A673 (cell line): ENCODE measurements at regions not wholly inside any gene's neighbourhood (a gene's known extent, or its start where the extent isn't known, plus 50 kb on each side); places are given as distances from the start of the nearest gene placed in this dataset.

Experiments
- EZH2 ChIP-seq: fragments of 200-600 bp; sonication (generic); IDR thresholded peaks from 2 replicates; pipeline ENCODE4 v1.6.1; 2017; ENCODE audit warnings: borderline replicate concordance, low read depth, mild to moderate bottlenecking, mixed read lengths, antibody characterized with exemption, low read length; ENCODE audit not compliant: poor library complexity, severe bottlenecking
- TF ChIP-seq, protein P1 (sequence below): fragments of 300-800, 200-600 bp; sonication (generic); conservative IDR thresholded peaks from 2 replicates; pipeline ENCODE4 v1.5.1; 2017; ENCODE audit warnings: low read depth, mild to moderate bottlenecking, antibody characterized with exemption, low read length, moderate library complexity, mixed read lengths

- TF ChIP-seq, protein P1, sequence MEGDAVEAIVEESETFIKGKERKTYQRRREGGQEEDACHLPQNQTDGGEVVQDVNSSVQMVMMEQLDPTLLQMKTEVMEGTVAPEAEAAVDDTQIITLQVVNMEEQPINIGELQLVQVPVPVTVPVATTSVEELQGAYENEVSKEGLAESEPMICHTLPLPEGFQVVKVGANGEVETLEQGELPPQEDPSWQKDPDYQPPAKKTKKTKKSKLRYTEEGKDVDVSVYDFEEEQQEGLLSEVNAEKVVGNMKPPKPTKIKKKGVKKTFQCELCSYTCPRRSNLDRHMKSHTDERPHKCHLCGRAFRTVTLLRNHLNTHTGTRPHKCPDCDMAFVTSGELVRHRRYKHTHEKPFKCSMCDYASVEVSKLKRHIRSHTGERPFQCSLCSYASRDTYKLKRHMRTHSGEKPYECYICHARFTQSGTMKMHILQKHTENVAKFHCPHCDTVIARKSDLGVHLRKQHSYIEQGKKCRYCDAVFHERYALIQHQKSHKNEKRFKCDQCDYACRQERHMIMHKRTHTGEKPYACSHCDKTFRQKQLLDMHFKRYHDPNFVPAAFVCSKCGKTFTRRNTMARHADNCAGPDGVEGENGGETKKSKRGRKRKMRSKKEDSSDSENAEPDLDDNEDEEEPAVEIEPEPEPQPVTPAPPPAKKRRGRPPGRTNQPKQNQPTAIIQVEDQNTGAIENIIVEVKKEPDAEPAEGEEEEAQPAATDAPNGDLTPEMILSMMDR = no peak
- no peak for TF ChIP-seq EZH2
Observed at GRCh38 chr14:22282949-22283348, 306.1 kb downstream of the DAD1 start.
